HG02981 (cell line): ENCODE measurements at regions not wholly inside any gene's neighbourhood (a gene's known extent, or its start where the extent isn't known, plus 50 kb on each side); places are given as distances from the start of the nearest gene placed in this dataset.
"Not testable (repeated sequence)": the region's sequence is repeated elsewhere in the genome, so short reads cannot be mapped to it uniquely, and the experiment has no call there.

Experiments used
- ATAC-seq: cut with Tn5 transposase; IDR thresholded peaks from one replicate; pipeline ENCODE4 v1.9.1; 2021; ENCODE audit warnings: mild to moderate bottlenecking, moderate library complexity; ENCODE audit not compliant: unreplicated experiment

DNA sequence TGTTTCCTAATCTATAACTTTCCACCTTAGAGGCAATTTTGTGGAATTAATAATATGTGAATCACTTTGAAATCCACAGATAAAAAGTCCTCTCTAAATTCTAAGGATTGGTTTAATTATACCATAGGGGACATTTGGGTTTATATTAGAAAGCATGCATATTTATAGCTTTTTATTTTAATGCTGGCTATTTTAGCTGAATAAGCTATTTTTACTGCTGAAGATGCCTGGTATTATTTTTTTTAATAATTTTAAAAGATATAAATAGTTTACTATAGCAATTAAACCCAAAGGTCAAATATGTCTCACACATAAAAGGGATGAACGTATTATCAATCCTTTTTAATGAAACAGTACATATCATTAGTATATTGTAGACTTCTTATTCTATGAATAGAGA, 415.4 kb downstream of the MAGEB5 start:
- ATAC-seq = no peak

- no peak for ATAC-seq
Observed at GRCh38 chrX:26613956-26614355, 398.0 kb downstream of the MAGEB5 start.

GRCh38 chrX:26606971-26607370, 391.0 kb downstream of the MAGEB5 start:
- ATAC-seq = no peak

GRCh38 chrX:26597981-26598380, 382.0 kb downstream of the MAGEB5 start:
- ATAC-seq = no peak

DNA sequence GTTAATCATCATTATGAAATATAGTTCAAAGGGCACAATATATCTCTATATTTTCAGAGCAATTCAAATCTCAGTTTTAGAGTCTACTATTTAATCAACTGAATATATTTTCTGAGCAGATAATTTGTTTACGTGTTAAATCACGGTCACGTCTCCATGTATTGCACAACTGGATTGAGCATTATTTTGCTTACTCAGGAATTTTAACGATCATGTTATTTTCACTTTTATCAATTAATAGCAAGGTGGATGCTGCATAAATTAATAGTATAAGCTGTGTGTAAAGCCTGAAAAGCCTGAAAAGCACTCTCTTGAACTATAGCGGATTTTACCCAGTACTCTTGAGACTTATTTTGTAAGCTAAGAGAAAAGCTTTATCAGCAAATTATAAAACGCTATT, 374.9 kb downstream of the MAGEB5 start:
- no peak for ATAC-seq

GRCh38 chrX:26586570-26586969, 370.6 kb downstream of the MAGEB5 start:
- ATAC-seq = no peak

DNA sequence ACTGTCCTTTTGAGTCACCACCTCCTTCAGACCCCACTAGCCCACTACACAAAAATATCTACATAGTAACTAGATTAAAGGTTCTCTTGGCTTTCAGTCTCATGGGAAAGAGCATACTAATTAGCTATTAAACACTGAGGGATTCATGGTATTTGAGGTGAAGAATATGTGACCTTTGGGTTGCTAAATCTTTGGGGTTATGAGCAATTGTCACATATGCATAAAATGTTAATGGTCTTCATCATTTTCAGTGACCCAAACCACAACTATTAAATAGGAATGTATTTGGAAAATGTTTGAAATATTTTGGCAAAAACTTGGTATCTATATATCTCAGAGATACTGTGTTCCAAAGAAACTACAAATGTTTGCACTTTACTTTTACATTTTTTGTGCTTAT, 365.1 kb downstream of the MAGEB5 start:
- no peak for ATAC-seq

- no peak for ATAC-seq
Observed at GRCh38 chrX:26580021-26580420, 364.1 kb downstream of the MAGEB5 start.

- ATAC-seq = no peak
Observed at GRCh38 chrX:26574234-26574633, 358.3 kb downstream of the MAGEB5 start.

- ATAC-seq = no peak
Observed at GRCh38 chrX:26562156-26562555, 346.2 kb downstream of the MAGEB5 start.

- ATAC-seq = no peak
Observed at GRCh38 chrX:26559855-26560254, 343.9 kb downstream of the MAGEB5 start.

- ATAC-seq = no peak
Observed at GRCh38 chrX:26558719-26559386, 342.9 kb downstream of the MAGEB5 start.

GRCh38 chrX:26557691-26558321, 341.8 kb downstream of the MAGEB5 start:
- no peak for ATAC-seq

GRCh38 chrX:26525768-26526167, 309.8 kb downstream of the MAGEB5 start:
- ATAC-seq = not testable (repeated sequence)

DNA sequence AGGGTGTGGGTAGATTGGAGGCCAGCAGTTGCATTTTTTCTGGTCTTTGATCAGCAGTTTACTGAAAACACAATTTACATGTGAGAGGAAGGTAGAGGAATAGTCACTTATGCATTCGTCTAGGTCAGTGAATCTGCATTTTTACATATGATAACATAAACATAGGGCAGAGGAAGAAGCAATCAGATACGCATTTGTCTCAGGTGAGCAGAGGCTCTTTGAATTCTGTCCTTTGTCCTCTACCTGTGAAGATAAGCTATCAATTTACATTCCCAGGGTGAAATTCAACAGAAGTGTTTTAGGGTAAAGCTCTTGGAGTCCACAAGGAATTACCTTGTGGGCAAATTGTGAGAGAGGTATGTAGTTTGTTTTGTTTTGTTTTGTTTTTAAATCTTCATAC, 306.5 kb downstream of the MAGEB5 start:
- no peak for ATAC-seq

GRCh38 chrX:26511589-26512363, 295.8 kb downstream of the MAGEB5 start:
- ATAC-seq = no peak

DNA sequence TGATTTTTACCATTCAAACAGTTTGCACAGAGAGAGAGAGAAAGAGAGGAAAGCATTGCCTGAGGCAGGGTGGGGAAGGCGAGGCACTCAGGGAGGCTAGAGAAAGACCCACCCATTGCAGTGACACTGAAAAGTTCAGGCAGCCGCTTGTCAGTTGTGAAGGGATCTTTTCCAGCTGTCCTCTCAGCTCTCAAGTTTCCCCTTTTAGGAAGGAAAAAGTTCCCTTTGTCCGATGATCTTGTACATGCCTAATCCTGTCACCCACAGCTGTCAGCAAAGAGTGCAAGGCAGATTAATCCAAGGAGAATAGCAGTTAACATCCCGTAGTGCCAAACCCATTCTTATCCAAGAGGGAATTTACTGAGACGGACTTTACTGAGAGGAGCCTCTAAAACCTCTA, 255.0 kb downstream of the MAGEB5 start:
- ATAC-seq = no peak

DNA sequence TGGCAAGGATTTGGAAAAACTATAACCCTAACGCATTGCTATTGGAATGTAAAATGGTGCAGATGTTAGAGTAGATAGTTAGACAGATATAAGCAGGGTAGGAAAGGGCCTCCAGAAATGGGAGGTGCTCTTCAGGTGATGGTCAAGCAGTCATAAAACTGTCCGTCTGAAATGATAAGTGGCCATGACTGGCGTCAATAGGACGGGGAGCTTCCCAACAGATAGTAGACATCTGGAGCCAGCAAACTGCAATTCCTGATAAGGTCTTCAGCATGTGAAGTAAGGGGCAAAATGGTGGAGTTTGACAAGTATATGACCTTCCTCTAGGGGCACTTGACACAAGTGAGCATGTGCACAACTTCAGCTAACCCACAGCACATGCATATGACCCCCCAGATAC, 250.4 kb downstream of the MAGEB5 start:
- no peak for ATAC-seq

DNA sequence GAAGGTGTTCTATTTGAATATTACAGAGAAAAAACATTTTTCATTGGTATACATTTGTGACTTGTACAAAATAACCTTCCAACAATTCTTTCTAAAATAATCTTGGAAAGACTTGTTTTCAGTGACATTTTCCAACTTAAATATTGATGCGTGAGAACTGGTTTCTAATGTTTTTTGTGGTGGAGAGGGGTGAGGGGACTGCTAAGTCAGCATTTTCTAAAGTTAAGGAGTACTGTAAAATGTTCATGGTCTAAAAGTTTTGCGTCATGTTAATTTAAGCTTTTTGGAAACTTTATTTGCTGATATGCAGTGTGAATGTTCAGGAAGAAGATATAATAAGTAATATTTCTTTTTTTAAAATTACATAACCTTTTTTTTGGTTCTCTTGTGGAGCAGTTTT, 229.3 kb downstream of the MAGEB5 start:
- no peak for ATAC-seq

DNA sequence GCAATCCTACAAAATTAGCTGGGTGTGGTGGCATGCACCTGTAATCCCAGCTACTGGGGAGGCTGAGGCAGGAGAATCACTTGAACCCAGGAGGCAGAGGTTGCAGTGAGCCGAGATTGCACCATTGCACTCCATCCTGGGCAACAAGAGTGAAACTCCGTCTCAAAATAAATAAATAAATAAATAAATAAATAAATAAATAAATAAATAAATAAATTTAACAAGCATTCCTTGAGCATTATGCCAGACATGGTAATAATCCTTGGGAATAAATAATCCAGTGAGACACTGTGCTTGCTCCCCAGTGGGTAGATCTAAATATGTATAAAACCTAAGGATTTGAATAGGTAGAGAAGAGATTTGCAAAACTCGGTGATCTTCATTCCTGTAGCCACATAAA, 228.4 kb downstream of the MAGEB5 start:
- not testable (repeated sequence) for ATAC-seq

DNA sequence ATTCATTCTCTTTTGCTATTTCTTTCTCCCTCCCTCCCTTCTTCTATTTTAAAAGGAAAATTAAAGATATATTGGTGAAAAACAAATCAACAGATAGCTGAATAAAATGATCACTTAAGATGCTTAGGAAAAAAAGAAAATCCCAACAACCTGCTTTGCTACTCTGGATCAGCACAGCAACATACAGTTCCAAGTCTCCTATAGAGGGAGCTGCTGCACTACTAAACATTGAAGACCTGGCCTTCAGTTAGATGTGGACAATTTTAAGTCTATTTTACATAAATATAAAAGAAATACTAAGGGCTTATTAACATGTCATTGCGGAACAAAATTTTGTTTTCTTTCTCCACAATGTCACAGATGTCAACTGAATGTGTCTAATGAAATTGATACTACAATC, 226.4 kb downstream of the MAGEB5 start:
- ATAC-seq = no peak

DNA sequence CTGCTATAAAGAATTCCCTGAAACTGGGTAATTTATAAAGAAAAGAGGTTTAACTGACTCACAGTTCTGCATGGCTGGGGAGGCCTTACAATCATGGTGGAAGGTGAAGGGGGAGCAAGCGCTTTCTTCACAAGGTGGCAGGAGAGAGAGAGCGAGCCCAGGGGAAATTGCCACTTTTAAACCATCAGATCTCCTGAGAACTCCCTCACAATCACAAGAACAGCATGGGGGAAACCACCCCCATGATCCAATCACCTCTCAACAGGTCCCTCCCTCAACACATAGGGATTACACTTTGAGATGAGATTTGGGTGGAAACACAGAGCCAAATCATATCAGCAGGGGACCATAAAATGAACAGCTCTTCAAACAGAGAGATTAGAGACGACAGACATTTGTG, 198.6 kb downstream of the MAGEB5 start:
- ATAC-seq = no peak
